Panc1 (cell line): ENCODE measurements at regions not wholly inside any gene's neighbourhood (a gene's known extent, or its start where the extent isn't known, plus 50 kb on each side); places are given as distances from the start of the nearest gene placed in this dataset.

Source experiments
- CTCF ChIP-seq: fragments of 450-650 bp; IDR thresholded peaks from 2 replicates; pipeline ENCODE4 v1.5.1; 2017; ENCODE audit warnings: mild to moderate bottlenecking
- POLR2AphosphoS5 ChIP-seq: IDR thresholded peaks from 2 replicates; pipeline ENCODE4 v1.6.1; 2012; ENCODE audit warnings: mild to moderate bottlenecking, low read depth, low read length, moderate library complexity
- REST ChIP-seq, 2 experiments: IDR thresholded peaks; 2 replicates each; pipeline ENCODE4 v1.6.1; 2011 to 2012; ENCODE audit warnings: low read depth in 2 of 2, control low read depth in 1 of 2, low read length in 1 of 2, mild to moderate bottlenecking in 1 of 2, moderate library complexity in 1 of 2; ENCODE audit not compliant: insufficient read depth in 1 of 2
- SIN3A ChIP-seq: IDR thresholded peaks from 2 replicates; pipeline ENCODE4 v1.6.1; 2012; ENCODE audit warnings: low read depth, mild to moderate bottlenecking, low read length, moderate library complexity, borderline replicate concordance; ENCODE audit not compliant: insufficient read depth

DNA sequence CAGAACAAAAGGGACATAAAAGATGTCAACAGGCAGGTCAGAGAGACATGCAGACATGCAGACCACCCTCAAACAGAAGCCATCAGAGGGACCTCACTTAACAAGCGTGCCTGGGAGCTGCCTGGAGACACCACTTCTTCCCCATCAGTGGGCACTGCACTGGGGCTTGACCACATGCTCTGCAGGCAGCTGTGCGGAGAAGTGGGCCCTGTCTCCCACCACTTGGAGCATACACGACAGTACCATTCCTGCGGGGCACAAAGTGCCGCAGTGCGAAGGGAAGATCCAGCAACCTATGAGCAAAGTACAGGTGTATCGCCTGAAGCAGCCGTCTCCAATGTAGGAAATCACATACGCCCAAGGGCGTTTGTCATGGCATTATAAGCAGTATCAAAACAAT lies 150.5 kb upstream of the FOXD4L5 start:
- TF ChIP-seq CTCF = no peak
- no peak for TF ChIP-seq SIN3A
- TF ChIP-seq REST (IDR thresholded peaks at IDR 0.05; ENCODE audit: insufficient read depth in 1 of 2, low read depth in 2 of 2, low read length in 1 of 2) = no peak
- no peak for TF ChIP-seq POLR2AphosphoS5
